Upper lobe of left lung (tissue), 6 donors: ENCODE measurements at regions not wholly inside any gene's neighbourhood (a gene's known extent, or its start where the extent isn't known, plus 50 kb on each side); places are given as distances from the start of the nearest gene placed in this dataset.
"Not testable (repeated sequence)": the region's sequence is repeated elsewhere in the genome, so short reads cannot be mapped to it uniquely, and the experiment has no call there.

Experiments
- ATAC-seq, 2 donors: fragments of 200-7000 bp; cut with Tn5 transposase; one replicate each; pipeline ENCODE4 v1.9.1; 2022; ENCODE audit warnings: mild to moderate bottlenecking in 2 of 2, moderate library complexity in 2 of 2; ENCODE audit not compliant: low FRiP score in 2 of 2
- DNase-seq, 2 donors: peaks; one replicate each; pipeline ENCODE4 v3.0.0-alpha.2; 2019 to 2020
- H3K27ac ChIP-seq, 4 donors: fragments of 200-600 bp; sonication (generic); one replicate each; pipeline ENCODE4 v1.5.1; 2016 to 2019
- H3K27me3 ChIP-seq, 4 donors: fragments of 200-600 bp; sonication (generic); one replicate each; pipeline ENCODE4 v1.5.1; 2017 to 2019
- H3K36me3 ChIP-seq, 4 donors: fragments of 200-600 bp; sonication (generic); one replicate each; pipeline ENCODE4 v1.5.1; 2016 to 2019
- H3K4me1 ChIP-seq, 4 donors: fragments of 200-600 bp; sonication (generic); one replicate each; pipeline ENCODE4 v1.5.1; 2018 to 2019
- H3K4me3 ChIP-seq, 4 donors: fragments of 200-600 bp; sonication (generic); one replicate each; pipeline ENCODE4 v1.5.1; 2017 to 2019; ENCODE audit warnings: mild to moderate bottlenecking in 2 of 4, moderate library complexity in 1 of 4
- H3K9me3 ChIP-seq, 4 donors: fragments of 200-600 bp; sonication (generic); one replicate each; pipeline ENCODE4 v1.5.1; 2018 to 2019
- CTCF ChIP-seq, 6 experiments: fragments of 450-650 bp in 4 of 6; fragments of 200-600 bp in 2 of 6; sonication (generic) in 2 of 6; IDR thresholded peaks; one replicate each; pipeline ENCODE4 v1.5.1; 2016 to 2019; ENCODE audit warnings: antibody characterized with exemption in 6 of 6
- EP300 ChIP-seq, 4 donors: sonication (generic); formaldehyde crosslinking; IDR thresholded peaks; one replicate each; pipeline ENCODE4 v1.5.1; 2017; ENCODE audit warnings: antibody characterized with exemption in 4 of 4, control low read depth in 2 of 4
- POLR2A ChIP-seq, 4 donors: fragments of 450-650 bp; IDR thresholded peaks; one replicate each; pipeline ENCODE4 v1.5.1; 2016 to 2017; ENCODE audit warnings: antibody characterized with exemption in 4 of 4, mild to moderate bottlenecking in 2 of 4
- POLR2AphosphoS5 ChIP-seq, 2 donors: sonication (generic); formaldehyde crosslinking; IDR thresholded peaks; one replicate each; pipeline ENCODE4 v1.5.1; 2017; ENCODE audit warnings: antibody characterized with exemption in 2 of 2
- WGBS, 2 donors: methylation state at CpG; one replicate each; pipeline ENCODE4 v1.1.5; 2017 to 2018; 5-methylcytosine and 5-hydroxymethylcytosine counted together
- donor health status: DM: no; HTN: no; CAD: no; lungs with moderate emphysema.
- donor health status: DM: no; HTN: yes; CAD: no; lungs with severe emphysema.

- DNase-seq (no peak), ATAC-seq (no peak)
- Histone ChIP-seq H3K4me1 (no peaks in the 10 kb centered on the region), H3K36me3 (no peaks in the 10 kb centered on the region), H3K4me3 (no peak overlapping the region), H3K27ac (no peak overlapping the region), H3K9me3 (no peaks in the 10 kb centered on the region), H3K27me3 (no peaks in the 10 kb centered on the region)
- WGBS, 2 donors: 75 to 84% methylated on average over 2 of the region's 2 CpGs
- TF ChIP-seq CTCF (IDR thresholded peaks at IDR 0.05): no peak
- TF ChIP-seq POLR2A (IDR thresholded peaks at IDR 0.05): no peak
- no peak for TF ChIP-seq EP300 (IDR thresholded peaks at IDR 0.05)
- no peak for TF ChIP-seq POLR2AphosphoS5 (IDR thresholded peaks at IDR 0.05)
Measured at GRCh38 chr6:139448051-139448649, 73.7 kb upstream of the CITED2 start.

DNA sequence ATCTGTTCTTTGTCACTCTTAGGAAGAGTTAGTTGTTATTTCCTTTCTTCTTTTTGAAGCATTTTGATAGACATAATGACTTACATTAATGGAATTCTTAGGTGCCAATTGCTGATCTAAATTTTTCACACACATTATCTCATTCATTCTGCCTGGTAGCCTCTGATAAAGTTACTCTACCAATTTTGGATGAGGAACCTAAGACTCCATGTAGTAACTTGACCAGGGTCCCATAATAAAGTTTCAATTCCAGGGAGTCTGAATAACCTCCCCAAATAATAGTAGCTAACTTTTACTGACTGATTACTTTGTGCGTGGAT lies 73.2 kb upstream of the CITED2 start:
- no peak for ATAC-seq
- H3K27ac ChIP-seq: no peak overlapping the region
- 92 to 97% methylated on average over 1 of the region's 1 CpG for WGBS, 2 donors
- no peak overlapping the region for H3K4me3 ChIP-seq
- no peaks in the 10 kb centered on the region for H3K36me3 ChIP-seq
- H3K27me3 ChIP-seq: no peaks in the 10 kb centered on the region
- TF ChIP-seq EP300 (IDR thresholded peaks at IDR 0.05) (no peak), POLR2AphosphoS5 (IDR thresholded peaks at IDR 0.05) (no peak), POLR2A (IDR thresholded peaks at IDR 0.05) (no peak), CTCF (IDR thresholded peaks at IDR 0.05) (no peak)
- no peak for DNase-seq
- H3K4me1 ChIP-seq: no peaks in the 10 kb centered on the region
- no peaks in the 10 kb centered on the region for H3K9me3 ChIP-seq

GRCh38 chr6:139446768-139447655 lies 72.6 kb upstream of the CITED2 start:
- H3K4me1 ChIP-seq: no peaks in the 10 kb centered on the region
- TF ChIP-seq CTCF (IDR thresholded peaks at IDR 0.05): no peak
- no peak for TF ChIP-seq EP300 (IDR thresholded peaks at IDR 0.05)
- no peak for TF ChIP-seq POLR2A (IDR thresholded peaks at IDR 0.05)
- no peak for TF ChIP-seq POLR2AphosphoS5 (IDR thresholded peaks at IDR 0.05)
- 87 to 92% methylated on average over 6 of the region's 6 CpGs for WGBS, 2 donors

GRCh38 chr6:139446138-139446715 lies 71.8 kb upstream of the CITED2 start:
- Histone ChIP-seq H3K4me3 (no peak overlapping the region), H3K27me3 (no peaks in the 10 kb centered on the region), H3K4me1 (no peaks in the 10 kb centered on the region), H3K9me3 (no peaks in the 10 kb centered on the region), H3K36me3 (no peaks in the 10 kb centered on the region), H3K27ac (no peak overlapping the region)
- no peak for TF ChIP-seq EP300 (IDR thresholded peaks at IDR 0.05)
- TF ChIP-seq POLR2A (IDR thresholded peaks at IDR 0.05): no peak
- TF ChIP-seq POLR2AphosphoS5 (IDR thresholded peaks at IDR 0.05): no peak
- TF ChIP-seq CTCF (IDR thresholded peaks at IDR 0.05): no peak
- no peak for ATAC-seq
- no peak for DNase-seq
- 91% methylated on average over 5 of the region's 5 CpGs for WGBS, 2 donors

More at GRCh38 chr6:139446768-139447655, 72.6 kb upstream of the CITED2 start:
- no peak overlapping the region for H3K4me3 ChIP-seq
- H3K9me3 ChIP-seq: no peaks in the 10 kb centered on the region
- H3K36me3 ChIP-seq: no peaks in the 10 kb centered on the region
- H3K27me3 ChIP-seq: no peaks in the 10 kb centered on the region
- ATAC-seq: no peak
- no peak overlapping the region for H3K27ac ChIP-seq
- DNase-seq: no peak

DNA sequence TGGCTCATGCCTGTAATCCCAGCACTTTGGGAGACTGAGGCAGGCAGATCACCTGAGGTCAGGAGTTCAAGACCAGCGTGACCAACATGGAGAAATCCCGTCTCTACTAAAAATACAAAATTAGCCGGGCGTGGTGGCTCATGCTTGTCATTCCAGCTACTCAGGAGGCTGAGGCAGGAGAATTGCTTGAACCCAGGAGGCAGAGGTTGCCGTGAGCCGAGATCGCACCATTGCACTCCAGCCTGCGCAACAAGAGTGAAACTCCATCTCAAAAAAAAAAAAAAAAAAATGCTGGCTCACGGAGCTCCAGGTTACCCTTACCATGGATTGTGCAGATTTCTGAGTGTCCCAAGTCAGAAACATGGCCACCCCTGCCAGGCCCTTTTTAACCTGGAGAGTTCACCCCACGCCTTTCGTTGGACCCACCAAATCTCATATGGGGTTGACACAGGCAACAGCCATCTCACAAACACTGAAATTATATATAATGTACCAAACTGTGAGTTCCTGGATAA lies 69.9 kb upstream of the CITED2 start:
- not testable (repeated sequence) for H3K36me3 ChIP-seq, ATAC-seq, H3K9me3 ChIP-seq, DNase-seq, H3K27me3 ChIP-seq, H3K27ac ChIP-seq, H3K4me3 ChIP-seq, H3K4me1 ChIP-seq
- 92 to 95% methylated on average over 9 to 11 of the region's 11 CpGs for WGBS, 2 donors
